Stimulated activated CD4-positive, alpha-beta T cell treated with anti-CD3 and anti-CD28 coated beads, Interleukin-2, amount 100 ng/mL, for 4 hours (primary cell): ENCODE measurements at regions not wholly inside any gene's neighbourhood (a gene's known extent, or its start where the extent isn't known, plus 50 kb on each side); places are given as distances from the start of the nearest gene placed in this dataset.

Source experiments
- DNase-seq: peaks from one replicate; pipeline ENCODE4 v3.0.0-alpha.2; 2020; ENCODE audit warnings: low read depth

DNA sequence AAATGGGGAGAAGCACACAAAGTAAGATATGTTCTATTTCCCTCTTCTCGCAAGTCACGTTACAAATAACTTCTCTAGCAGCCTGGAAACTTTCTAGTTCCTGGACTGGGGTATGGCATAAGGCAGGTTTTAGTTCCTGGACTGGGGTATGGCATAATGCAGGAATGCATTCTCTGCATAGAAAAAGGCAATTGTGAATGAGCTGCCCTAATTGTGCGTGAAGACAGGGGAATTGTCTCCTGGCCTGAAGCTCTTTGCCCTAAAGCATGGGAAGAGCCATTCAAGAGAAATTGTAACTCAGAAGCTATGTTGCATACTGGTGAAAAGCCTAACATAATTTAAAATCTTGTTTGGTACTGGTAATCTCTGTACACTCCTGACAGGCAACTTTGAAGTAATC lies 54.3 kb upstream of the CBLB start:
- no peak for DNase-seq

- DNase-seq: no peak
These were observed 58.9 kb upstream of the CBLB start for GRCh38 chr3:105927741-105928140.

DNA sequence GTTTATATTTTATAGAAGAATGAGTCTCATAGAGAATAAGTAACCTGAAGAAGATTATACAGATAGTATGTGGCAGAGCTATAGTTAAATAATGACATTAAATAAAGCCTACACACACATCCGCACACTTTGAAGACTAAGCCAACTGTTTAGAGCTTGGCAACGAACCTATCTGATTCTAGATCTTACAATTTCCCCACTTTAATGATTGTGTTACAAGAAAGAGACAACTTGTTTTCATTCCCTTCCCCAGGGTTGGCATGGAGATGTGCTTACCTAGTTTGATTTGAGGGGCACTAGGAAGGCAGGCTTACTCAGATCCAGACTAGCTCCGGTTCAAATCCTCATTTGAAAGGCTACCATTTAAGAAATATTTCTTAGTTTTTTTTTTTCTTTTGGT lies 61.9 kb upstream of the CBLB start:
- no peak for DNase-seq

- DNase-seq: no peak
These were observed 62.7 kb upstream of the CBLB start for GRCh38 chr3:105931500-105931899.

DNA sequence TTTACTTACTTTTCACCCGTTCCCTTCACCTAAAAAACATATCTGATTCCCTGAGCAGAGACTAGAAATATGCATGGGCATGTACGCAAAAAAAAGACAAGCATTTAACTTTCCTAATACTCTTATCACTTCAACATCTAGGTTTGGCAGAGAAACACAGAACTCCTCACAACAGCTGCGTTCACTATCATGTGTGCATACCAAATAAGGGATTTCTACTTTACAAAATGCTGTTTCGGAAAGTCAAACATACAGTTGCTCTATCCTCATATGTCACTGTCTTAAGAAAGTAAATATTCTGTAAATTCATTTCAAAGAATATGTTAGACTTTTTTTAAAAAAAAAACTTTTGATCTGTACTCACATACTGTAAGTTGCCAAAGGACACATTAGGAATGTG lies 65.1 kb upstream of the CBLB start:
- DNase-seq: no peak

- DNase-seq: no peak
These were observed 69.3 kb upstream of the CBLB start for GRCh38 chr3:105938101-105938500.

DNA sequence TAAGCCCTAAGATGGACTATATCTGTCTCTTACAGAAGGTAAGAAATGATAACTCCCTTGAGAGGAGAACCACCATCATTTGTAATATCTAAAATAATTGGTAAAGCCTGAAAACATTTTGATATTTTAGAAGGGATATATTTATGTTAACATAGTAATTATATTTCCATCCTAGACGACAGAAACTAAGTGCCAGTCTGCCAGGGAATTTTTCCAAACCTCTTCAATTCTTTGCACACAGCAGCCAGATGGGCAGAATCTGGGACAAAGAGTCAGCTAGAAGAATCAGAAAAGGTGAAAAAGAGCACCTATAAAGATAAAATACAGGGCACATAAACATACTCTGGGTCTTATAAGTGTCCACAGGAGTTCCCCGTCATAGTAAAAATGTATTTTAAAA lies 70.0 kb upstream of the CBLB start:
- no peak for DNase-seq

DNA sequence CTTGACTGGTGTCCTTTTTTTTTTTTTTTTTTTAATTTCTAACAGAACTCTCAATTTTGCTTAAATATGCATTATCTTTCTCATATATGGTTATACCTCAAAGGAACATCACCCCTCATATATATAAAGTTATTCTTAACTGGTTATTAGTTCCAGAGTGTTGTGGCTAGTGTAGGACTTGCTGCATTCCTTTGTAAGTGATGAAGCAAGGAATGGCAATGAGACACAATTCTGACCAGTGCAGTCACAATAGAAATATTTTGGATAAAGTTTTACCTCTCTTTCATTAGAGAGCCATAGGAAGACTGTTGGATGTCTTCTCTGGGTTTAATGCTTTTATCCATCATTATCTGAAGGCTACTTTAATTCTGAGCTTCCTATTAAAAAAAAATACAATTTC lies 75.5 kb upstream of the CBLB start:
- no peak for DNase-seq

- no peak for DNase-seq
These were observed 75.9 kb upstream of the CBLB start for GRCh38 chr3:105944721-105945120.

DNA sequence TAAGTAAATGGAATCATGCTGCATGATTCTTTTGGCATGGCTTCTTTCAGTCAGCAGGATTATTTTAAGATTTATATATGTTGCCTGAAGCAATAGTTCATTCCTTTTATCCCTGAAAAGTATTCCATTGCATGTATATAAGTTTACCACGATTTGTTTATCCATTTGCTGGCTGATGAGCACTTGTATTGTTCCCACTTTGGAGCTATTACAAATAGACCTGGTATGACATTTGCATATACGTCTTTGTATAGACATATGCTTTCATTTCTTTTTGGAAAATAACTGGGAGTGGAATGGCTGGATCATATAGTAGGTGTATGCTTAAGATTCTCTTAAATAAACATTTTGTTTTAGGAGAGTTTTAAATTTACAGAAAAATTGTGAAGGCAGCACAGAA lies 79.3 kb upstream of the CBLB start:
- DNase-seq: no peak

GRCh38 chr3:105950881-105951600 lies 82.2 kb upstream of the CBLB start:
- no peak for DNase-seq

- no peak for DNase-seq
These were observed 85.0 kb upstream of the CBLB start for GRCh38 chr3:105953831-105954230.

DNA sequence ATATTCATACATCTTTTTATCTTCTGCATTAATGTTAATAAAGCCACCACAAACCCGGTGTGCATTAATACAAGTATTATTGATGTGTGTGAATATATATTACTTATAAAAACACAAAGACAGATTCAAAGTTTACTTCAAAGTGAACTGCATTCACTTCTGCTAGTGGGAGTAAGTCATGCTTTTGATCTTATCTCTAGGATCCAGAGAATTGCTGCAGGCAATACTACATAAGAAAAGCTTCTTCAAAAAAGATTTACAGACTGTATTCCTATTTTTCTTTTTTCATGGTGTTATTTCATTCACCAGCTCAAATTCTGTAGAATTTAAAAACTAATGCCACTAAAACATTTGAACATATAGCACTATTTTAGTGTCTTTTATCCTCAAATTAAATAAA lies 87.5 kb upstream of the CBLB start:
- DNase-seq: no peak

- DNase-seq: no peak
These were observed 88.9 kb upstream of the CBLB start for GRCh38 chr3:105957722-105958121.

GRCh38 chr3:105958237-105959000 lies 89.6 kb upstream of the CBLB start:
- DNase-seq: no peak

GRCh38 chr3:105959851-105960250 lies 91.0 kb upstream of the CBLB start:
- DNase-seq: no peak

GRCh38 chr3:105960381-105960780 lies 91.6 kb upstream of the CBLB start:
- DNase-seq: no peak

GRCh38 chr3:105963161-105963560 lies 94.3 kb upstream of the CBLB start:
- no peak for DNase-seq

- DNase-seq: no peak
These were observed 96.6 kb upstream of the CBLB start for GRCh38 chr3:105965384-105965783.

DNA sequence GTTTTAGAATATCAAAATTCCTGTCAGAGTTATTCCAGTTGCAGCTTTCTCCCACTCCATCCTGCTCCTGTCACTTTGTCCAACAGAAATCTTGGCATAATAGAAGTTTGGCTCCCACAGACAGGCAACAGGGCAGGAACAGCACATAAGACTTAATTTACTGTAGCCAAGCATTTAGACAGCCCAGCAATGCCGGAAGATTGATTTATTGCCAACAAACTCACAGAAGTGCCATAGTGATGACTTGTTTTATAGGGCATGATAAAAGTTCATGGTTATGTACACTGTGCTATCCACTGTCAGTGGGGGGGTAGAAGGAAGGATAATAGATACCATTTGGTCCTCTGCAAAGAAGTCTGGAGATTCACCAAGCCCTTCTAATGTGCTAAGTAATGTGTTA lies 98.3 kb upstream of the CBLB start:
- no peak for DNase-seq

DNA sequence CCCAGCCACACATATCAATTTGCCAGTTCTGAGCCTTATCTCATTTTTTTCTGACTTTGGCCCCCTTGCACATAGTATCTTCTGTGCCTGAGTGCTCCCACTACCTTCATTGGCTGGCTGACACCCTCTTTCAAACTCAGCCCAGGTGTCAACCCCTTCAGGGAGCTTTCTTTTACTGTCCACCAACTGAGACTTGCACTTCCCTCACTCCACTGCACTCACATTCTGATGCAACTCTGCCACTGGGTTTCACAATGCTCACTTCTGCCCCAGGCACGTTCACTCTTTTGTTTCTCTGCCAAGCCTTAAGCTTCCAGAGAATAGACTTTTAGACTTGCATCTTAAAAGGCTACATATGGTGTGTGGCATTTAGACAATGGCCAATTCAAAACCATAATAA lies 101.5 kb upstream of the CBLB start:
- no peak for DNase-seq

DNA sequence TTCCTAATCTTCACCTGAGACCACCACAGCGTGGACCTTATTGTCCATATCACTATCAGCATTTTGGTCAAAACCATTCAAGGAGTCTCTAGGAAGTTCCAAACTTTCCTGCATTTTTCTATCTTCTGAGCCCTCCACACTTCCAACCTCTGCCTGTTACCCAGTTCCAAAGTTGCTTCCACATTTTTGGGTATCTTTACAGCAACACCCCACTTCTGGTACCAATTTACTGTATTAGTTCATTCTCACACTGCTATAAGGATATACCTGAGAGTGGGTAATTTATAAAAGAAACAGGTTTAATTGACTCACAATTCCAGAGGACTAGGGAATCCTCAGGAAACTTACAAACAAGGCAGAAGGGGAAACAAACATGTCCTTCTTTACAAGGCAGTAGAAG lies 103.3 kb upstream of the CBLB start:
- no peak for DNase-seq

- no peak for DNase-seq
These were observed 105.6 kb upstream of the CBLB start for GRCh38 chr3:105974381-105974780.

GRCh38 chr3:105976196-105976595 lies 107.4 kb upstream of the CBLB start:
- DNase-seq: no peak
